GM18505 (cell line): ENCODE measurements at regions not wholly inside any gene's neighbourhood (a gene's known extent, or its start where the extent isn't known, plus 50 kb on each side); places are given as distances from the start of the nearest gene placed in this dataset.

ENCODE experiments used
- ATAC-seq: cut with Tn5 transposase; IDR thresholded peaks from one replicate; pipeline ENCODE4 v1.9.1; 2021; ENCODE audit not compliant: unreplicated experiment
- POLR2A ChIP-seq: IDR thresholded peaks from 4 replicates; pipeline ENCODE4 v1.6.1; 2011; ENCODE audit warnings: borderline replicate concordance; ENCODE audit not compliant: insufficient read depth, insufficient read length; ENCODE audit errors: extremely low read depth

GRCh38 chr12:125434936-125435443, 369.8 kb downstream of the AACS start:
- TF ChIP-seq POLR2A = no peak
- peak; percentile 66 for ATAC-seq

- TF ChIP-seq POLR2A = no peak
- ATAC-seq = no peak
These were observed 370.6 kb downstream of the AACS start for GRCh38 chr12:125435871-125436270.

GRCh38 chr12:125436686-125437085, 371.5 kb downstream of the AACS start:
- TF ChIP-seq POLR2A = no peak
- no peak for ATAC-seq

- TF ChIP-seq POLR2A = no peak
- ATAC-seq = no peak
These were observed 375.2 kb downstream of the AACS start for GRCh38 chr12:125440399-125440798.

- ATAC-seq = no peak
- TF ChIP-seq POLR2A = no peak
These were observed 378.1 kb downstream of the AACS start for GRCh38 chr12:125443341-125443740.

GRCh38 chr12:125451408-125451807, 386.2 kb downstream of the AACS start:
- ATAC-seq = no peak
- TF ChIP-seq POLR2A = no peak

- no peak for TF ChIP-seq POLR2A
- no peak for ATAC-seq
These were observed 388.5 kb downstream of the AACS start for GRCh38 chr12:125453751-125454150.

- TF ChIP-seq POLR2A = no peak
- ATAC-seq = no peak
These were observed 389.1 kb downstream of the AACS start for GRCh38 chr12:125454291-125454690.

GRCh38 chr12:125454786-125455480, 389.7 kb downstream of the AACS start:
- no peak for ATAC-seq
- no peak for TF ChIP-seq POLR2A

GRCh38 chr12:125455556-125455955, 390.3 kb downstream of the AACS start:
- ATAC-seq = no peak
- TF ChIP-seq POLR2A = no peak

- no peak for TF ChIP-seq POLR2A
- ATAC-seq = no peak
These were observed 393.5 kb downstream of the AACS start for GRCh38 chr12:125458552-125459268.

- no peak for ATAC-seq
- TF ChIP-seq POLR2A = no peak
These were observed 396.6 kb downstream of the AACS start for GRCh38 chr12:125461831-125462230.

- no peak for ATAC-seq
- no peak for TF ChIP-seq POLR2A
These were observed 398.2 kb downstream of the AACS start for GRCh38 chr12:125463386-125463785.

GRCh38 chr12:125467363-125467762, 402.1 kb downstream of the AACS start:
- ATAC-seq = no peak
- no peak for TF ChIP-seq POLR2A
